SKM-1 treated with dmso at 0.1 percent for 144 hours (cell line): ENCODE measurements at regions not wholly inside any gene's neighbourhood (a gene's known extent, or its start where the extent isn't known, plus 50 kb on each side); places are given as distances from the start of the nearest gene placed in this dataset.

ENCODE experiments used
- DNase-seq: peaks from one replicate; lab custom pipeline; 2025; ENCODE audit not compliant: unreplicated experiment; lab: John Stamatoyannopoulos, UW

GRCh38 chr2:7452110-7452876, 535.1 kb downstream of the RNF144A start:
- no peak for DNase-seq

- no peak for DNase-seq
These were observed 537.4 kb downstream of the RNF144A start for GRCh38 chr2:7454592-7454991.

GRCh38 chr2:7456762-7457161, 539.5 kb downstream of the RNF144A start:
- no peak for DNase-seq

DNA sequence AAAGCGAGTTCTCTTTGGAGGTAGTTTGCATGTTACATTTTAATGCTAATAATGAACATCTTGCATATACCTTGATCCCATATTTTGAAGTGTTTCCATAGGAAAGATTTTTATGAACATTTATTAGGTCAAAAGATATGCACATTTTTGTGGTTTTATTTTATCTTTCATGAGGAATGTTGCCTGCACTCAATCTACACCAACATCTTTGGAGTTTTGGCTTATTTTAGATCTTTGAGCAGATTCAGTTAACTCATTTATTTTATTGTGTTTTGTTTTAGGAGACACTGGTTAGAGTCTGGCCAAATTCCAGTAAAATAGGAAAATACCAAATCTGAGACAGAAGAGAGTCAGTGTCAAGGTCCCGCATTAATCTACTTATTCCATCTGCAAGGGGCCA, 540.9 kb downstream of the RNF144A start:
- DNase-seq, result no peak

- DNase-seq, result no peak
These were observed 550.7 kb downstream of the RNF144A start for GRCh38 chr2:7467782-7468447.

DNA sequence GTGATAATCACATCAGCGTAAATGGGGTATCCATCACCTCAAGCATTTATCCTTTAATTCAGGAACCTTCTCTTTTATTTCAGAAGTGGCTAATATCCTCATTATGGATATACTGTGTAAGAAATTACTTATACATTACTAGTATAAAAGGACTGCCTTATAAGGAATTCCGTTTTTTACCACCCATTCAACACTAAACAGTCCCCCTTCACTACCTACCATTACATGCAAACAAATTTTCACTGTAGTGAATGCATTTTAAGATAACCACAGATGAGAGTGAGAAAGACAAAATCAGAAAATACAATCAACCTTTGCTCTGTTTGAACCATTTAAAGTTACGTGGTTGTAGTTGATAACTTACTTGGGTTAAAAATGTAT, 551.2 kb downstream of the RNF144A start:
- no peak for DNase-seq

DNA sequence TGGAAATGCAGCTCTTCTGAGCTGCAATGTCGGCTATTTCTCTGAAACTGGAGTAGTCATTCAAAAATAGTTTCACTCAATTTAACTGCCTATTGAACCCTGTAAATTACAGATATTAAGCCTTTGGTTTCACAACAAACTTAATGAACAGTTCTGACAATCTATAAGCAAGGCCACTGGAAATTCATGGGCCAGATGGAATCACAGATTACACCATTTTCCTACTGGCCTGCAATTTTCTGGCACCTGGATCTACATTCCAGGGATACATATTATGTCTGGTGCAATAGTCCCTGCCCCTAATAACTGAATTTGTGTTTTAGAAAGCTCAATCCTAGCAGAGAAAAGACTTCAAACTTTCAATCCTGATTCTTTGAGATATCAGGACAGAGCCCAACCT, 551.7 kb downstream of the RNF144A start:
- no peak for DNase-seq

DNA sequence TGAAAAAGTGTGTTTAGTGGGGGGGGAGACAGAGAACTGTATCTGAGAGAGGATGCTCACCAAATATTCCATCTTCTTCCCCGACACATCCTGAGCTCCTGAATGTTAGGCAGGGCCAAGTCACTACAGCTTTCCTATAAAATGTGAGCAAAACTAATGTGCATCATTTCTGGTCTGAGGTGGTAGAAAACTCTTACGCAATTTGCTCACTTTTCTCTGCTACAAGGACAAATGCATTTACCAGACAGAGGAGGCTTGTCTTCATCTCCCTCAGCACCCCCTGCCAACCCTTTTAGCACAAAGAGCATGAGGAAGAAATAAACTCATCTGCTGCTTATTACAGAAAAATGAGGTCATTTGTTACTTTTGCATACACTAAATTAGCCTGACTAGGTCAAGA, 554.0 kb downstream of the RNF144A start:
- DNase-seq, result no peak

DNA sequence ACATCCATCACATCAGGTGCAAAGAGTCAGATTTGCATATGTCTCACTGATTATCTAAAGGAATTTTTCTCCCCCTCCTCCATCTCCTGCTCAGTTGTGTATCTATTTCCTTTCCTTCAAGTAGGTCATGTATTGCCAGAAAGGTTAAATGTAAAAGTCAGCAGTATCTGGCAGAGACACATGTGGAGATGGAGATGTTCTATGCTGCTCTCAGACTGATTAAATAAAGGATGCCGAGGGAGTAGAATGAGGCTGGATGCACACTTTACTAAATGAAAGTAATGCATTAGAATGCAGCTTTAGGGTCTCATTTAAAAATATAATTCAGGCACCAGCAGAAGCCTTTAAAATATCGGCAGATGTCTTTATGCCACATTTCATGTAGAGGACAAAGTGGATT, 555.3 kb downstream of the RNF144A start:
- DNase-seq, result no peak

DNA sequence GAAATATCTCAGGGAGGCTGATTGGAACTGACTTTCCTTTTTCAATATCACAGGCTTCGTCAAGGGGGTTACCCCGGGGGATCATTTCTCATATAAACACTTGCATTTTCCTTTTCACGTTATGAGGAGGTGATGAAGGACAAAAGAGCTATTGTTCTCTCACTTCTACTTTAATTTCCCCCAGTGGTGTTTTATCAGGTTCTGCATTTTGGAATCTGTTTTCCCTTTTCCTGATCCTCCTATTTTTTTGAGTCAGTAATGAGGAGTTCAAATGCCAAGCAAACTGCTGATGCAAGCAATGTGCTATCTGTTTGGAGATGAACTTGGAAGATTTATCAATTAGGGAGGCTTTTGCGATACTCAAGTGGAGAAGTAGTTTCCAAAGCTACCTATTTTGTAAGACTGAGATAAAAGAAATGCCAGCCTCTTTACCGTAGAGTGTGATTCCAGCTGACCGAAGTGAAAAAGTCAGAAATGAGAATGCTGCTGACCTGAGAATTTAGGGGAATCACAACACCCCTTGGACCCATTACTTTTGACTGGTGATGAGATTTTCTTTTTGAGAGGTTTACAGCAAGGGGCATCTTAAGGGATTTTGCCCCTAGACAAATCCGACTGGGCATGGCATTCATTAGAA, 556.0 kb downstream of the RNF144A start:
- DNase-seq, result no peak

DNA sequence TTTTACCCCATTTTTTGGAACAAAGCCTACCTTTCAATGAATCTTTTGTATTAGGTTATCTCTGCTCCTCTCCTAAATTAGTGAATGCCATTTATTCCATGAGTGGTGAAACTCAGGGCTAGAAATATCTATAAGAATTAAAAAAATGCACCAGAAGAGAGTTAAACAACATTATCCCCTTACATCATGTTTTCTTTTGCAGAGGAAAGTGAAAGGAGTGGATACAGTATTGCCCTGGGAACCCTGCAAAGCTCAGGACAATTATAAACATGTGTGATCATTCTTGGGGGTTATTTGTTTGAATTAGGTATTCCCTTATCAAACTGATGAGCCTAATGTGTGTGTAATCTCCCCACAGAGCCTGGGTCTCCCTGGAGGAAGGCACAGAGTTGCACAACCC, 559.2 kb downstream of the RNF144A start:
- no peak for DNase-seq

GRCh38 chr2:7479603-7480002, 562.4 kb downstream of the RNF144A start:
- no peak for DNase-seq

GRCh38 chr2:7480431-7480830, 563.2 kb downstream of the RNF144A start:
- DNase-seq, result no peak

DNA sequence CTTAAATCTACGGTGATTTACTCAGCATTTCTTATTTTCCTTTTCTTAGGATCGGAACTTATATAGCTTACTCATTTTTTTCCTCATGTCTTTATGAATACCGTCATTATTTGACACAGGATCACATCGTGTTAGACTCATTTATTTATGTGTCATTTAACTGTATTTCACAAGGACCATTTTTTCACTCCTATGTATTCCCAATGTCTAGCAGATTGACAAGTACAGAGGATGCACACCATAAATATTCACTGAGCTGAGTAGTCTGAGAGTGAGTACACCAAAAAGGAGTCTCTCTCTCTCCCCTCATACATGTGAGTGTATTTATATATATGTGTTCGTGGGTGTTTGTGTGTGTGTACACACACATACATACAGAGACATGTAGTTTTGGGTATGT, 573.5 kb downstream of the RNF144A start:
- DNase-seq, result no peak

DNA sequence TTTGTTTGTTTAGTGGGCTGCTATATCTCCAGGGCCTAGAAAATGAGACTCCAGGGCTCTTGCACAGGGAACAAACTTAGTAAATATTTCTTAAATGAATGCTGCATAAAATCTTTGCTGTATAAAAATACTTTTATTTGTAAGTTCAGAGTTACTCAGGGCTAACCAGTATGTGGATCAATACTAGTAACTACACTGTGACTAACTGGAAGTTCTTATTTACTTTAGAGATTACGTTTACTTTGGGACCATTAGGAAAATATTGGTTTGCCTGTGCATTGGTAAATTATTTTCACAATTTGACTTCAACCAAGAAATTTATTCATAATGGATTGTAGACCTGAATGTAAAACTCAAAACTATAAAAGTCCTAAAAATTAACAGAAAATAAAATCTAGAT, 575.5 kb downstream of the RNF144A start:
- DNase-seq, result no peak

- no peak for DNase-seq
These were observed 580.0 kb downstream of the RNF144A start for GRCh38 chr2:7497178-7497577.

GRCh38 chr2:7499018-7499417, 581.8 kb downstream of the RNF144A start:
- DNase-seq, result no peak

- DNase-seq, result no peak
These were observed 585.1 kb downstream of the RNF144A start for GRCh38 chr2:7502336-7502735.

DNA sequence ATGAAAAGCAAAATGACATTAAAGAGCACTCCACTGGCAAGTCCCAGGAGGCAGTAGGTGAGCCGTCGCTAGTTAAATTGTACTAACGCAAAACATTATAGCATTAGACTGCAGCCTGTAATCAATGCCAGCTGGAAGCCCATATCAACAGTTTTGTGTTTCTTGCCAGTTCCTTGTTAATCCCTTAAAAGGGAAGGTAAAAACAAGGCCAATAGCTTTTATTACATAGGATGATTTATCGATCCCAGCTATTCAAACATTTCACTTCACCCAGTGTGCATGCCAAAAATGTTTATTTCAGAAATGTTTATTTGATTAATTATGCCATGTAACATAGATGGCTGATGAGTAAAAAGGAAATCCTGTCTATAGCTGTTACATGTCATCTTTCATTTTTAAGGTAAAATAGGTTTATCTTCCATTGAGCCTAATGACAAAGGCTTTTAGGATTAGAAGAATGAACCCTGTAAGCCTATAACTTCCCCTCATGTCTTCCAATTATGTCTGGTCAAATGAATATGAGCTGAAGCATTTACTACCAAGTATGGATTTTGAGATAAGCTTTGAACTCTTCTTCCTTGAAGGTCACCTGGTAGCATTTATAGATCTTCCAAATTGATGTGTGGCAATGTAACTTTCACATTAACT, 591.2 kb downstream of the RNF144A start:
- no peak for DNase-seq

GRCh38 chr2:7510353-7510752, 593.1 kb downstream of the RNF144A start:
- DNase-seq, result no peak

GRCh38 chr2:7513834-7514233, 596.6 kb downstream of the RNF144A start:
- DNase-seq, result no peak

DNA sequence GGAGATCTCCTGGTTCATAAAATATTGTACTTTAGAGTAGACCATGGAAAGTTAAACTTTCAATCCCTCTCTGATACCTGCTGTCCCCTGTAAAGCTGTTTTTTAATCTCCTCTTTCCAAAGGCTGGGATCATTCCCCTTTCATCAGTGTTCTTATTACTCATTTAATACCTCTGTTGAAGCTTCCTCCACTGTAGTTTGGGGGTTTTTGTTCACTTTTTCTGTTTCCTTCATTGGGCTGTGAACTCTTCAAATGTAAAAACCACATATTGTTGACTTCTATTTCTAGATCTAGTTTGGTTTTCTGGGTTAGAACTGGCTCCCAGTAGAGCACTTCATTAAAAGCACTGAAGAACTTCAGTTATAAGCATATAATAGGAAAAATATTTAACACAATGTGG, 598.1 kb downstream of the RNF144A start:
- DNase-seq, result no peak
